BJ (cell line): ENCODE measurements at regions not wholly inside any gene's neighbourhood (a gene's known extent, or its start where the extent isn't known, plus 50 kb on each side); places are given as distances from the start of the nearest gene placed in this dataset.

Experiments
- CTCF ChIA-PET: fragments of 350-600 bp; formaldehyde crosslinking; extraction: SDS; loops from one replicate; lab custom pipeline; 2021; ENCODE audit warnings: antibody characterized with exemption, inconsistent platforms; lab: Yijun Ruan, JAX
- POLR2A ChIA-PET: fragments of 300-600 bp; sonication (Branson Sonifier 250); formaldehyde crosslinking; extraction: SDS; loops from one replicate; lab custom pipeline; 2021; ENCODE audit warnings: antibody characterized with exemption; lab: Charles Lee
- DNase-seq: peaks from one replicate; pipeline ENCODE4 v3.0.0-alpha.2; 2011; ENCODE audit warnings: low read depth
- H3K27me3 ChIP-seq: 2 replicates; pipeline ENCODE4 v1.6.0; 2011; ENCODE audit warnings: low read length; ENCODE audit not compliant: control insufficient read depth, insufficient read depth
- H3K36me3 ChIP-seq: 2 replicates; pipeline ENCODE4 v1.5.1; 2011; ENCODE audit warnings: low read length; ENCODE audit not compliant: control insufficient read depth, insufficient read depth
- H3K4me3 ChIP-seq: 2 replicates; pipeline ENCODE4 v1.5.1; 2011; ENCODE audit warnings: low read depth, mild to moderate bottlenecking, control low read depth, low read length
- CTCF ChIP-seq: IDR thresholded peaks from 2 replicates; pipeline ENCODE4 v1.5.1; 2011; ENCODE audit warnings: low read depth, mild to moderate bottlenecking, control low read depth, inconsistent platforms, low read length, moderate library complexity; ENCODE audit not compliant: insufficient read depth

DNA sequence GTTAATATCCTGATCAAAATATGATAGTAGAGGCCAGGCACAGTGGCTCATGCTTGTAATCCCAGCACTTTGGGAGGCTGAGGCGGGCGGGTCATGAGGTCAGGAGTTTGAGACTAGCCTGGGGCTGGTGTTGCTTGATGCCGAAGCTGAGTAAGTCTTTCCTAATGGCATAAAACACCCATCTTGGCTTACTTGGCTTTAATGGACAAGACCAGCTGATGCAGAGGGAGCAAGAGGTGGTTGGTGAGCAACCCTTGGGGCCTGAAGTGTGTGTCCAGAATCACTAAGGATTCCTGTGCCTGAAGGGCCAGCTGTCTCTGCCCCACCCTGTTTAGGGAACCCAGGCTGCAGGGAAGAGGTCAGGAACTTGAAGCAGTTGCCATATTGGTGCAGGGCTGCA, 217.2 kb downstream of the ARL4C start:
- H3K4me3 ChIP-seq, result no peak overlapping the region
- peaks cover 3% of the 10 kb centered on the region for H3K27me3 ChIP-seq
- TF ChIP-seq CTCF, result no peak
- CTCF ChIA-PET, result interaction anchor here (2.3 to 2.5 kb wide), 2 partner anchors 9 to 10 kb away, joined by 10 to 11 read pairs; no protein-coding TSS in a partner anchor
- DNase-seq, result no peak
- POLR2A ChIA-PET, result no interaction called here
- H3K36me3 ChIP-seq, result no peaks in the 10 kb centered on the region

DNA sequence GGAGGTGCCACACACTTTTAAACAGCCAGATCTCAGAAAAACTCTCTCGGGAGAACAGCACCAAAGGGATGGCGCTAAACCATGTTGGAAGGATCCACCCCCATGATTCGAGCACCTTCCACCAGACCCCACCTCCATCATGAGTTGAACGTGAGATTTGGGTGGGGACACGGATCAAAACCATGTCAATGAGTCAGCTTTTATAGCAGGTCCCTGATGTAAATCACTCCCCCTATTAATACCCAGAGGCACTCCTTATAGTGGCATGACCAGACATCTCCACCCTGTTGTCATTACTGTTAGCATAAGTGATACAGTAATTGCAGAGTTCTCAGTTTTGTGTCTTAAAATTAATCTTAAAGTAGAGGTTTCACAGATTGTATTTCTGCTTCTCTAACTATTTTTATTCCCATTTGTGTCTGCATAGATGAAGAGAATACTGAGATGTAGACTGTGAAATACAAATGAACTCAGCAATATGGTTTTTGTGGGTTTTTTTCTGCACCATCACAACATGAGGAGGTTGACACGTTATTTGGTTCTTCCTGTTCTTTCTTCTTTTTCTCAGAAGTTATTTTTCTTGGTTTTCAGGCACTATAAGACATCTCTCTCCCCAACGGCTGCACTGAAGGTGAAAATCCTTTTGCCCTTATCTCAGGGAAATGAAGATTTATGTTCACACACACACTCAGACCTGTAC, 218.2 kb downstream of the ARL4C start:
- no peak for TF ChIP-seq CTCF
- H3K27me3 ChIP-seq, result peaks cover 3% of the 10 kb centered on the region
- POLR2A ChIA-PET, result no interaction called here
- CTCF ChIA-PET, result no interaction called here
- H3K36me3 ChIP-seq, result no peaks in the 10 kb centered on the region
- DNase-seq, result no peak
- no peak overlapping the region for H3K4me3 ChIP-seq

DNA sequence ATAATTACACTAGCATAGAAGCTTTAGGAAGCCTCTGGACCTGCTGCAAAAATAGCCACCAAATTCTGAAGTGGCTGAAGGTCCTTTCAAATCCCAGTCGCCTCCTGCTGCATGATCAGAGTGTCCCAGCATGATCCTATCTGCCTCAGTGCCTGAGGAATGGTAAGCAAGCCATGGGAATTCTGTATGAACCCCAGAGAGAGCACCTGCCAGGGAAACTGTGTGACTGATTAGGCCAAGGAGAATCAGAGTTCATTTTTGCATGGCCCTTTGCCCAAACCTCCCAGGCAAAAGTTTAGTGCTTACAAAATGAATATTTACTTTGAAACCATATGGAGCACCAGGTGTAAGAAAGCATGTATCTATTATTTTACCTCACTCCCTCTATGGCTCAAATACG, 221.4 kb downstream of the ARL4C start:
- TF ChIP-seq CTCF, result no peak
- POLR2A ChIA-PET, result no interaction called here
- Histone ChIP-seq H3K27me3 (peaks cover under 1% of the 10 kb centered on the region), H3K36me3 (no peaks in the 10 kb centered on the region), H3K4me3 (no peak overlapping the region)
- CTCF ChIA-PET, result no interaction called here
- no peak for DNase-seq

GRCh38 chr2:234273887-234274584, 222.8 kb downstream of the ARL4C start:
- no peak for DNase-seq
- no peaks in the 10 kb centered on the region; the same call in 1 of the 2 replicates for H3K27me3 ChIP-seq
- TF ChIP-seq CTCF, result no peak
- H3K4me3 ChIP-seq, result no peak overlapping the region
- ChIA-PET POLR2A (no interaction called here), CTCF (no interaction called here)
- no peaks in the 10 kb centered on the region for H3K36me3 ChIP-seq

- Histone ChIP-seq H3K36me3 (no peaks in the 10 kb centered on the region), H3K27me3 (no peaks in the 10 kb centered on the region; the same call in 1 of the 2 replicates), H3K4me3 (no peak overlapping the region)
- no peak for DNase-seq
- TF ChIP-seq CTCF, result no peak
- POLR2A ChIA-PET, result no interaction called here
- CTCF ChIA-PET, result interaction anchor here (1.2 to 2.7 kb wide), 3 partner anchors 8 to 17 kb away, joined by 3 to 10 read pairs (median 5); no protein-coding TSS in a partner anchor
Measured at GRCh38 chr2:234272069-234272850, 221.8 kb downstream of the SPP2 start.
